ENCODE measurements at regions not wholly inside any gene's neighbourhood (a gene's known extent, or its start where the extent isn't known, plus 50 kb on each side); places are given as distances from the start of the nearest gene placed in this dataset.

DNA sequence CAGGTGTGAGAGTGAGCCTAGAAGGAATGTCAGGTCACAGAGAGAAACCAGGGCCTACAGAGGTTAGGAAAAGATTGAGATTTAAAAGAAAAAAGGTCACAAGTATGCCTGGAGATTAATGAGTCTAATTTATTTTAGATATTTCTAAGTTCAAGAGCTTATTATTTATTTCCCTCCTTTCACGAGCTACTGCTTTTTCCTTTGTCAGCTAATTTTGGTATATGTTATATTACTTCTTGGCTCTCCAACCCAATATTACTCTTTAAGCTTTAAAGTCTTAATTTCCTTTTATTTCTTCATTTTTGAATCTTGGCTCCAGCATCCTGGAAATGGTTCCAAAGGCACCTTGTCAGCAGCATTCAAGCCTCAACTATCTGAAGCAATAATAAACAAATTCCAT lies 109.5 kb upstream of the MIS18BP1 start (continued):
- TF ChIP-seq, protein P1, sequence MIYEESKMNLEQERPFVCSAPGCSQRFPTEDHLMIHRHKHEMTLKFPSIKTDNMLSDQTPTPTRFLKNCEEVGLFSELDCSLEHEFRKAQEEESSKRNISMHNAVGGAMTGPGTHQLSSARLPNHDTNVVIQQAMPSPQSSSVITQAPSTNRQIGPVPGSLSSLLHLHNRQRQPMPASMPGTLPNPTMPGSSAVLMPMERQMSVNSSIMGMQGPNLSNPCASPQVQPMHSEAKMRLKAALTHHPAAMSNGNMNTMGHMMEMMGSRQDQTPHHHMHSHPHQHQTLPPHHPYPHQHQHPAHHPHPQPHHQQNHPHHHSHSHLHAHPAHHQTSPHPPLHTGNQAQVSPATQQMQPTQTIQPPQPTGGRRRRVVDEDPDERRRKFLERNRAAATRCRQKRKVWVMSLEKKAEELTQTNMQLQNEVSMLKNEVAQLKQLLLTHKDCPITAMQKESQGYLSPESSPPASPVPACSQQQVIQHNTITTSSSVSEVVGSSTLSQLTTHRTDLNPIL (CRISPR knock-in tag; IDR thresholded peaks at IDR 0.05; ENCODE audit: low read depth) = no peak
- TF ChIP-seq OSR1 (CRISPR knock-in tag; IDR thresholded peaks at IDR 0.05) (no peak), PPARA (CRISPR knock-in tag; IDR thresholded peaks at IDR 0.05; ENCODE audit: borderline replicate concordance) (no peak)
- TF ChIP-seq, protein P2, sequence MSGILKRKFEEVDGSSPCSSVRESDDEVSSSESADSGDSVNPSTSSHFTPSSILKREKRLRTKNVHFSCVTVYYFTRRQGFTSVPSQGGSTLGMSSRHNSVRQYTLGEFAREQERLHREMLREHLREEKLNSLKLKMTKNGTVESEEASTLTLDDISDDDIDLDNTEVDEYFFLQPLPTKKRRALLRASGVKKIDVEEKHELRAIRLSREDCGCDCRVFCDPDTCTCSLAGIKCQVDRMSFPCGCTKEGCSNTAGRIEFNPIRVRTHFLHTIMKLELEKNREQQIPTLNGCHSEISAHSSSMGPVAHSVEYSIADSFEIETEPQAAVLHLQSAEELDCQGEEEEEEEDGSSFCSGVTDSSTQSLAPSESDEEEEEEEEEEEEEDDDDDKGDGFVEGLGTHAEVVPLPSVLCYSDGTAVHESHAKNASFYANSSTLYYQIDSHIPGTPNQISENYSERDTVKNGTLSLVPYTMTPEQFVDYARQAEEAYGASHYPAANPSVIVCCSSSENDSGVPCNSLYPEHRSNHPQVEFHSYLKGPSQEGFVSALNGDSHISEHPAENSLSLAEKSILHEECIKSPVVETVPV (CRISPR knock-in tag; IDR thresholded peaks at IDR 0.05) = no peak

DNA sequence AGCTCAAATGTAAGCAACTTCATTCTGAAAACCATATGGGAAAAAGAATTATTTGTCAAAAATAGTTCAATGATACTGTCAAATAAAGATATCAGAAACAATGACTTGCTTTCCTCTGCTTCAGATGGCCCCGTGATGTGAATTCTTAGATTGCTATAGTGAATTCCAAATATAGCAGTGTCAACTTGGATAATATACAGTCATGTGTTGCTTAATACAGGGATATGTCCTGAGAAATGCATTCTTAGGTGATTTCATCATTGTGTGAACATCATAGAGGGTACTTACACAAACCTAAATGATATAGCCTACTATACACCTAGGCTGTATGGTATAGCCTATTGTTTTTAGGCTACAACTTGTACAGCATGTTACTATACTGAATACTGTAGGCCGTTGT lies 108.7 kb upstream of the MIS18BP1 start:
- ATAC-seq = no peak
- TF ChIP-seq ESRRG (CRISPR knock-in tag; IDR thresholded peaks at IDR 0.05) (no peak), SNAI2 (CRISPR knock-in tag; IDR thresholded peaks at IDR 0.05) (no peak), BACH2 (CRISPR knock-in tag; IDR thresholded peaks at IDR 0.05; ENCODE audit: borderline replicate concordance) (no peak), TCF4 (CRISPR knock-in tag; IDR thresholded peaks at IDR 0.05; ENCODE audit: borderline replicate concordance) (no peak), ISL1 (CRISPR knock-in tag; IDR thresholded peaks at IDR 0.05) (no peak), ZFP3 (CRISPR knock-in tag; IDR thresholded peaks at IDR 0.05) (no peak), ZNF565 (CRISPR knock-in tag; conservative IDR thresholded peaks at IDR 0.05; ENCODE audit: low read depth) (no peak), ZNF70 (CRISPR knock-in tag; IDR thresholded peaks at IDR 0.05) (no peak), ZFP30 (CRISPR knock-in tag; IDR thresholded peaks at IDR 0.05) (no peak), ZC3H10 (CRISPR knock-in tag; IDR thresholded peaks at IDR 0.05) (no peak), CSDC2 (CRISPR knock-in tag; IDR thresholded peaks at IDR 0.05) (no peak), ZNF8 (CRISPR knock-in tag; IDR thresholded peaks at IDR 0.05) (no peak), ARNTL (CRISPR knock-in tag; IDR thresholded peaks at IDR 0.05; ENCODE audit: borderline replicate concordance, low read depth) (no peak)
- TF ChIP-seq, protein P3, sequence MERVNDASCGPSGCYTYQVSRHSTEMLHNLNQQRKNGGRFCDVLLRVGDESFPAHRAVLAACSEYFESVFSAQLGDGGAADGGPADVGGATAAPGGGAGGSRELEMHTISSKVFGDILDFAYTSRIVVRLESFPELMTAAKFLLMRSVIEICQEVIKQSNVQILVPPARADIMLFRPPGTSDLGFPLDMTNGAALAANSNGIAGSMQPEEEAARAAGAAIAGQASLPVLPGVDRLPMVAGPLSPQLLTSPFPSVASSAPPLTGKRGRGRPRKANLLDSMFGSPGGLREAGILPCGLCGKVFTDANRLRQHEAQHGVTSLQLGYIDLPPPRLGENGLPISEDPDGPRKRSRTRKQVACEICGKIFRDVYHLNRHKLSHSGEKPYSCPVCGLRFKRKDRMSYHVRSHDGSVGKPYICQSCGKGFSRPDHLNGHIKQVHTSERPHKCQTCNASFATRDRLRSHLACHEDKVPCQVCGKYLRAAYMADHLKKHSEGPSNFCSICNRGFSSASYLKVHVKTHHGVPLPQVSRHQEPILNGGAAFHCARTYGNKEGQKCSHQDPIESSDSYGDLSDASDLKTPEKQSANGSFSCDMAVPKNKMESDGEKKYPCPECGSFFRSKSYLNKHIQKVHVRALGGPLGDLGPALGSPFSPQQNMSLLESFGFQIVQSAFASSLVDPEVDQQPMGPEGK (CRISPR knock-in tag; IDR thresholded peaks at IDR 0.05; ENCODE audit: borderline replicate concordance) = no peak
- TF ChIP-seq, protein P4, sequence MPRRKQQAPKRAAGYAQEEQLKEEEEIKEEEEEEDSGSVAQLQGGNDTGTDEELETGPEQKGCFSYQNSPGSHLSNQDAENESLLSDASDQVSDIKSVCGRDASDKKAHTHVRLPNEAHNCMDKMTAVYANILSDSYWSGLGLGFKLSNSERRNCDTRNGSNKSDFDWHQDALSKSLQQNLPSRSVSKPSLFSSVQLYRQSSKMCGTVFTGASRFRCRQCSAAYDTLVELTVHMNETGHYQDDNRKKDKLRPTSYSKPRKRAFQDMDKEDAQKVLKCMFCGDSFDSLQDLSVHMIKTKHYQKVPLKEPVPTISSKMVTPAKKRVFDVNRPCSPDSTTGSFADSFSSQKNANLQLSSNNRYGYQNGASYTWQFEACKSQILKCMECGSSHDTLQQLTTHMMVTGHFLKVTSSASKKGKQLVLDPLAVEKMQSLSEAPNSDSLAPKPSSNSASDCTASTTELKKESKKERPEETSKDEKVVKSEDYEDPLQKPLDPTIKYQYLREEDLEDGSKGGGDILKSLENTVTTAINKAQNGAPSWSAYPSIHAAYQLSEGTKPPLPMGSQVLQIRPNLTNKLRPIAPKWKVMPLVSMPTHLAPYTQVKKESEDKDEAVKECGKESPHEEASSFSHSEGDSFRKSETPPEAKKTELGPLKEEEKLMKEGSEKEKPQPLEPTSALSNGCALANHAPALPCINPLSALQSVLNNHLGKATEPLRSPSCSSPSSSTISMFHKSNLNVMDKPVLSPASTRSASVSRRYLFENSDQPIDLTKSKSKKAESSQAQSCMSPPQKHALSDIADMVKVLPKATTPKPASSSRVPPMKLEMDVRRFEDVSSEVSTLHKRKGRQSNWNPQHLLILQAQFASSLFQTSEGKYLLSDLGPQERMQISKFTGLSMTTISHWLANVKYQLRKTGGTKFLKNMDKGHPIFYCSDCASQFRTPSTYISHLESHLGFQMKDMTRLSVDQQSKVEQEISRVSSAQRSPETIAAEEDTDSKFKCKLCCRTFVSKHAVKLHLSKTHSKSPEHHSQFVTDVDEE (CRISPR knock-in tag; IDR thresholded peaks at IDR 0.05) = no peak
- TF ChIP-seq, protein P1 (CRISPR knock-in tag; IDR thresholded peaks at IDR 0.05; ENCODE audit: low read depth) = no peak
- TF ChIP-seq, protein P5, sequence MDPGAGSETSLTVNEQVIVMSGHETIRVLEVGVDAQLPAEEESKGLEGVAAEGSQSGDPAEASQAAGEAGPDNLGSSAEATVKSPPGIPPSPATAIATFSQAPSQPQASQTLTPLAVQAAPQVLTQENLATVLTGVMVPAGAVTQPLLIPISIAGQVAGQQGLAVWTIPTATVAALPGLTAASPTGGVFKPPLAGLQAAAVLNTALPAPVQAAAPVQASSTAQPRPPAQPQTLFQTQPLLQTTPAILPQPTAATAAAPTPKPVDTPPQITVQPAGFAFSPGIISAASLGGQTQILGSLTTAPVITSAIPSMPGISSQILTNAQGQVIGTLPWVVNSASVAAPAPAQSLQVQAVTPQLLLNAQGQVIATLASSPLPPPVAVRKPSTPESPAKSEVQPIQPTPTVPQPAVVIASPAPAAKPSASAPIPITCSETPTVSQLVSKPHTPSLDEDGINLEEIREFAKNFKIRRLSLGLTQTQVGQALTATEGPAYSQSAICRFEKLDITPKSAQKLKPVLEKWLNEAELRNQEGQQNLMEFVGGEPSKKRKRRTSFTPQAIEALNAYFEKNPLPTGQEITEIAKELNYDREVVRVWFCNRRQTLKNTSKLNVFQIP (CRISPR knock-in tag; IDR thresholded peaks at IDR 0.05; ENCODE audit: borderline replicate concordance, low read depth) = no peak
- TF ChIP-seq, protein P2 (CRISPR knock-in tag; IDR thresholded peaks at IDR 0.05) = no peak
